Fibroblast of mammary gland (primary cell): ENCODE measurements at regions not wholly inside any gene's neighbourhood (a gene's known extent, or its start where the extent isn't known, plus 50 kb on each side); places are given as distances from the start of the nearest gene placed in this dataset.

Source experiments
- DNase-seq: peaks from one replicate; pipeline ENCODE4 v3.0.0-alpha.2; 2010; ENCODE audit warnings: low read depth
- H3K4me3 ChIP-seq: 2 replicates; pipeline ENCODE4 v1.5.1; 2011; ENCODE audit warnings: low read depth, mild to moderate bottlenecking, low read length, moderate library complexity; ENCODE audit not compliant: control insufficient read depth
- CTCF ChIP-seq: conservative IDR thresholded peaks from 2 replicates; pipeline ENCODE4 v1.5.1; 2011; ENCODE audit warnings: low read depth, low read length, inconsistent platforms; ENCODE audit not compliant: control insufficient read depth, insufficient read depth

GRCh38 chr7:106466867-106467266 is 182.1 kb upstream of the NAMPT start:
- H3K4me3 ChIP-seq: no peak overlapping the region
- no peak for DNase-seq
- no peak for TF ChIP-seq CTCF

GRCh38 chr7:106465704-106466468 is 181.1 kb upstream of the NAMPT start:
- no peak overlapping the region for H3K4me3 ChIP-seq
- no peak for TF ChIP-seq CTCF
- DNase-seq: no peak

- no peak overlapping the region for H3K4me3 ChIP-seq
- no peak for DNase-seq
- TF ChIP-seq CTCF: no peak
These were observed 179.9 kb upstream of the NAMPT start for GRCh38 chr7:106464651-106465050.

GRCh38 chr7:106463851-106464611 is 179.2 kb upstream of the NAMPT start:
- H3K4me3 ChIP-seq: no peak overlapping the region
- peak; percentile 27 for DNase-seq
- no peak for TF ChIP-seq CTCF

- DNase-seq: no peak
- no peak overlapping the region for H3K4me3 ChIP-seq
- TF ChIP-seq CTCF: no peak
These were observed 178.2 kb upstream of the NAMPT start for GRCh38 chr7:106462914-106463482.

GRCh38 chr7:106462365-106462859 is 177.6 kb upstream of the NAMPT start:
- peak; percentile 49 for TF ChIP-seq CTCF
- DNase-seq: peak; percentile 55

More at GRCh38 chr7:106462365-106462859, 177.6 kb upstream of the NAMPT start:
- no peak overlapping the region for H3K4me3 ChIP-seq
